HL-60 (cell line): ENCODE measurements at regions not wholly inside any gene's neighbourhood (a gene's known extent, or its start where the extent isn't known, plus 50 kb on each side); places are given as distances from the start of the nearest gene placed in this dataset.

Experiments
- DNase-seq, 2 experiments: peaks; one replicate each; pipeline ENCODE4 v3.0.0-alpha.2; 2010 to 2020; ENCODE audit warnings: low read depth in 1 of 2, low spot score in 1 of 2
- H3K27ac ChIP-seq: fragments of 250-450 bp; sonication (Bioruptor Pico); replicated peaks from 2 replicates; pipeline ENCODE4 v1.5.1; 2020; ENCODE audit warnings: mild to moderate bottlenecking, moderate library complexity
- H3K27me3 ChIP-seq: fragments of 250-450 bp; sonication (Bioruptor Pico); 2 replicates; pipeline ENCODE4 v1.5.1; 2021; ENCODE audit warnings: mild to moderate bottlenecking, moderate library complexity; ENCODE audit not compliant: insufficient read depth, poor library complexity, severe bottlenecking
- H3K4me3 ChIP-seq: replicated peaks from 2 replicates; pipeline ENCODE4 v1.5.1; 2011; ENCODE audit warnings: mild to moderate bottlenecking, control low read depth, low read length; ENCODE audit not compliant: insufficient read depth
- CTCF ChIP-seq: IDR thresholded peaks from one replicate; pipeline ENCODE4 v1.5.1; 2011; ENCODE audit warnings: low read length, control low read depth, inconsistent platforms; ENCODE audit not compliant: insufficient read depth
- GABPA ChIP-seq: IDR thresholded peaks from 2 replicates; pipeline ENCODE4 v1.6.1; 2012; ENCODE audit warnings: low read depth
- POLR2AphosphoS5 ChIP-seq: IDR thresholded peaks from 2 replicates; pipeline ENCODE4 v1.6.1; 2012; ENCODE audit warnings: low read depth
- REST ChIP-seq: IDR thresholded peaks from 2 replicates; pipeline ENCODE4 v1.6.1; 2012; ENCODE audit warnings: low read depth; ENCODE audit not compliant: insufficient replicate concordance
- SPI1 ChIP-seq: IDR thresholded peaks from 2 replicates; pipeline ENCODE4 v1.6.1; 2012; ENCODE audit warnings: low read depth, mild to moderate bottlenecking, borderline replicate concordance

GRCh38 chr17:72494566-72494965, 373.7 kb downstream of the SOX9 start:
- H3K4me3 ChIP-seq, result no peak overlapping the region
- TF ChIP-seq GABPA (no peak), SPI1 (no peak), CTCF (no peak), REST (no peak), POLR2AphosphoS5 (no peak)
- no peaks in the 10 kb centered on the region for H3K27me3 ChIP-seq
- no peak overlapping the region for H3K27ac ChIP-seq
- no peak for DNase-seq

- TF ChIP-seq SPI1 (no peak), POLR2AphosphoS5 (no peak), CTCF (no peak), REST (no peak), GABPA (no peak)
- Histone ChIP-seq H3K27ac (no peak overlapping the region), H3K27me3 (no peaks in the 10 kb centered on the region), H3K4me3 (no peak overlapping the region)
- no peak for DNase-seq
Measured at GRCh38 chr17:72496461-72496860, 375.6 kb downstream of the SOX9 start.

GRCh38 chr17:72497915-72498314, 377.1 kb downstream of the SOX9 start:
- no peak overlapping the region for H3K4me3 ChIP-seq
- TF ChIP-seq POLR2AphosphoS5, result no peak
- TF ChIP-seq REST, result no peak
- no peak for TF ChIP-seq CTCF
- no peak for TF ChIP-seq SPI1
- TF ChIP-seq GABPA, result no peak
- H3K27ac ChIP-seq, result no peak overlapping the region
- no peak for DNase-seq
- no peaks in the 10 kb centered on the region for H3K27me3 ChIP-seq
